SK-N-SH (cell line): ENCODE measurements at regions not wholly inside any gene's neighbourhood (a gene's known extent, or its start where the extent isn't known, plus 50 kb on each side); places are given as distances from the start of the nearest gene placed in this dataset.

Experiments
- CHD2 ChIP-seq: fragments of 150-350 bp; IDR thresholded peaks from 2 replicates; pipeline ENCODE4 v1.6.1; 2018; ENCODE audit warnings: low read length; ENCODE audit not compliant: partially characterized antibody
- CTCF ChIP-seq: fragments of 200-600 bp; sonication (generic); IDR thresholded peaks from 2 replicates; pipeline ENCODE4 v1.6.1; 2017; ENCODE audit warnings: antibody characterized with exemption, mild to moderate bottlenecking, moderate library complexity
- EP300 ChIP-seq, 2 experiments: IDR thresholded peaks; 2 replicates each; pipeline versions ENCODE4 v1.4.0 to v1.6.1; 2012; ENCODE audit warnings: borderline replicate concordance in 1 of 2, low read depth in 1 of 2, low read length in 1 of 2
- EZH2phosphoT487 ChIP-seq: fragments of 200-600 bp; sonication (generic); IDR thresholded peaks from 2 replicates; pipeline ENCODE4 v1.6.1; 2017; ENCODE audit warnings: low read depth, mixed run types, mild to moderate bottlenecking, antibody characterized with exemption, moderate library complexity, borderline replicate concordance
- MAX ChIP-seq: IDR thresholded peaks from 2 replicates; pipeline ENCODE4 v1.4.0; 2012; ENCODE audit warnings: low read depth
- NFIC ChIP-seq: IDR thresholded peaks from 2 replicates; pipeline ENCODE4 v1.4.0; 2012; ENCODE audit warnings: borderline replicate concordance
- REST ChIP-seq: IDR thresholded peaks from 2 replicates; pipeline ENCODE4 v1.6.1; 2012; ENCODE audit warnings: mild to moderate bottlenecking, low read depth, low read length, moderate library complexity
- USF2 ChIP-seq: fragments of 150-350 bp; IDR thresholded peaks from 2 replicates; pipeline ENCODE4 v1.6.1; 2017; ENCODE audit warnings: antibody characterized with exemption, low read length, low read depth, borderline replicate concordance

- TF ChIP-seq CTCF (no peak), USF2 (no peak), EP300 (IDR thresholded peaks at IDR 0.05; ENCODE audit: borderline replicate concordance in 1 of 2, low read depth in 1 of 2, low read length in 1 of 2) (no peak), EZH2phosphoT487 (no peak), MAX (no peak), NFIC (no peak), REST (no peak), CHD2 (no peak)
These were observed 618.8 kb upstream of the CDH11 start for GRCh38 chr16:65740711-65741110.
